Memory B cell (primary cell): ENCODE measurements at regions not wholly inside any gene's neighbourhood (a gene's known extent, or its start where the extent isn't known, plus 50 kb on each side); places are given as distances from the start of the nearest gene placed in this dataset.

Experiments used
- ATAC-seq: fragments of 150-1000 bp; cut with Tn5 transposase; 2 replicates; pipeline ENCODE4 v1.10.0; 2021; ENCODE audit warnings: low read depth, mild to moderate bottlenecking, moderate library complexity
- DNase-seq, 2 donors: peaks; one replicate each; pipeline ENCODE4 v3.0.0; 2022; ENCODE audit warnings: low spot score in 2 of 2
- H3K27ac Mint-ChIP-seq: one replicate; pipeline ENCODE4 v1.8.0; 2022; ENCODE audit warnings: mild to moderate bottlenecking, moderate library complexity, mixed read lengths
- H3K27me3 Mint-ChIP-seq: one replicate; pipeline ENCODE4 v1.8.0; 2022; ENCODE audit warnings: mixed read lengths
- H3K36me3 Mint-ChIP-seq: one replicate; pipeline ENCODE4 v1.8.0; 2022; ENCODE audit warnings: mild to moderate bottlenecking, mixed read lengths
- H3K4me1 Mint-ChIP-seq: one replicate; pipeline ENCODE4 v1.8.0; 2022; ENCODE audit warnings: mixed read lengths
- H3K4me3 Mint-ChIP-seq: one replicate; pipeline ENCODE4 v1.8.0; 2022; ENCODE audit warnings: mild to moderate bottlenecking, moderate library complexity, mixed read lengths
- H3K9me3 Mint-ChIP-seq: one replicate; pipeline ENCODE4 v1.8.0; 2022; ENCODE audit warnings: mixed read lengths

- H3K27me3 Mint-ChIP-seq, result peaks cover 36% of the 10 kb centered on the region
- H3K4me3 Mint-ChIP-seq, result no peak overlapping the region
- no peak for ATAC-seq
- no peak overlapping the region for H3K27ac Mint-ChIP-seq
- no peaks in the 10 kb centered on the region for H3K9me3 Mint-ChIP-seq
- H3K36me3 Mint-ChIP-seq, result no peaks in the 10 kb centered on the region
- no peak for DNase-seq
- H3K4me1 Mint-ChIP-seq, result peaks cover 5% of the 10 kb centered on the region
These were observed 263.8 kb upstream of the TNRC6C start for GRCh38 chr17:77694391-77695363.

- peaks cover 36% of the 10 kb centered on the region for H3K27me3 Mint-ChIP-seq
- DNase-seq, result no peak
- no peak overlapping the region for H3K27ac Mint-ChIP-seq
- peaks cover 5% of the 10 kb centered on the region for H3K4me1 Mint-ChIP-seq
- no peaks in the 10 kb centered on the region for H3K36me3 Mint-ChIP-seq
- no peak for ATAC-seq
- peaks cover 1% of the 10 kb centered on the region for H3K9me3 Mint-ChIP-seq
- H3K4me3 Mint-ChIP-seq, result no peak overlapping the region
These were observed 263.1 kb upstream of the TNRC6C start for GRCh38 chr17:77695386-77695785.

GRCh38 chr17:77696151-77696720 lies 262.3 kb upstream of the TNRC6C start:
- no peak overlapping the region for H3K4me3 Mint-ChIP-seq
- peaks cover 5% of the 10 kb centered on the region for H3K4me1 Mint-ChIP-seq
- H3K36me3 Mint-ChIP-seq, result no peaks in the 10 kb centered on the region
- no peak overlapping the region for H3K27ac Mint-ChIP-seq
- peaks cover 36% of the 10 kb centered on the region for H3K27me3 Mint-ChIP-seq
- ATAC-seq (no peak), DNase-seq (no peak)
- H3K9me3 Mint-ChIP-seq, result peaks cover 6% of the 10 kb centered on the region

- Mint-ChIP-seq H3K4me3 (no peak overlapping the region), H3K4me1 (no peaks in the 10 kb centered on the region), H3K27ac (no peak overlapping the region), H3K27me3 (peaks cover 31% of the 10 kb centered on the region), H3K9me3 (peaks cover 10% of the 10 kb centered on the region), H3K36me3 (no peaks in the 10 kb centered on the region)
- ATAC-seq (no peak), DNase-seq (no peak)
These were observed 261.6 kb upstream of the TNRC6C start for GRCh38 chr17:77696721-77697460.

GRCh38 chr17:77697480-77698400 lies 260.8 kb upstream of the TNRC6C start:
- H3K4me3 Mint-ChIP-seq, result no peak overlapping the region
- ATAC-seq, result no peak
- no peaks in the 10 kb centered on the region for H3K36me3 Mint-ChIP-seq
- no peak for DNase-seq
- H3K9me3 Mint-ChIP-seq, result peaks cover 10% of the 10 kb centered on the region
- H3K27me3 Mint-ChIP-seq, result peaks cover 29% of the 10 kb centered on the region
- no peaks in the 10 kb centered on the region for H3K4me1 Mint-ChIP-seq
- H3K27ac Mint-ChIP-seq, result no peak overlapping the region

- DNase-seq, result no peak
- Mint-ChIP-seq H3K4me1 (no peaks in the 10 kb centered on the region), H3K36me3 (peaks cover 3% of the 10 kb centered on the region), H3K27ac (no peak overlapping the region), H3K4me3 (no peak overlapping the region), H3K27me3 (peaks cover 24% of the 10 kb centered on the region), H3K9me3 (peaks cover 19% of the 10 kb centered on the region)
- no peak for ATAC-seq
These were observed 259.4 kb upstream of the TNRC6C start for GRCh38 chr17:77698903-77699623.

GRCh38 chr17:77700165-77700881 lies 258.2 kb upstream of the TNRC6C start:
- peaks cover 22% of the 10 kb centered on the region for H3K9me3 Mint-ChIP-seq
- DNase-seq (no peak), ATAC-seq (no peak)
- no peak overlapping the region for H3K27ac Mint-ChIP-seq
- no peaks in the 10 kb centered on the region for H3K4me1 Mint-ChIP-seq
- H3K27me3 Mint-ChIP-seq, result peaks cover 23% of the 10 kb centered on the region
- H3K36me3 Mint-ChIP-seq, result peaks cover 5% of the 10 kb centered on the region
- no peak overlapping the region for H3K4me3 Mint-ChIP-seq

GRCh38 chr17:77701996-77702395 lies 256.5 kb upstream of the TNRC6C start:
- H3K9me3 Mint-ChIP-seq, result peaks cover 25% of the 10 kb centered on the region

GRCh38 chr17:77704048-77704815 lies 254.3 kb upstream of the TNRC6C start:
- ATAC-seq, result no peak
- Mint-ChIP-seq H3K4me1 (no peaks in the 10 kb centered on the region), H3K9me3 (peaks cover 25% of the 10 kb centered on the region), H3K27me3 (peaks cover 13% of the 10 kb centered on the region), H3K4me3 (no peak overlapping the region), H3K36me3 (peaks cover 5% of the 10 kb centered on the region), H3K27ac (no peak overlapping the region)
- no peak for DNase-seq

More at GRCh38 chr17:77701996-77702395, 256.5 kb upstream of the TNRC6C start:
- no peaks in the 10 kb centered on the region for H3K4me1 Mint-ChIP-seq
- no peak overlapping the region for H3K27ac Mint-ChIP-seq
- H3K36me3 Mint-ChIP-seq, result peaks cover 5% of the 10 kb centered on the region
- DNase-seq (no peak), ATAC-seq (peak; percentile 17)
- H3K4me3 Mint-ChIP-seq, result no peak overlapping the region
- H3K27me3 Mint-ChIP-seq, result peaks cover 16% of the 10 kb centered on the region

GRCh38 chr17:77706938-77707337 lies 251.6 kb upstream of the TNRC6C start:
- H3K27me3 Mint-ChIP-seq, result peaks cover 14% of the 10 kb centered on the region
- DNase-seq (no peak), ATAC-seq (no peak)
- no peak overlapping the region for H3K4me3 Mint-ChIP-seq
- peaks cover 5% of the 10 kb centered on the region for H3K36me3 Mint-ChIP-seq
- H3K9me3 Mint-ChIP-seq, result peaks cover 15% of the 10 kb centered on the region
- no peaks in the 10 kb centered on the region for H3K4me1 Mint-ChIP-seq
- H3K27ac Mint-ChIP-seq, result no peak overlapping the region

GRCh38 chr17:77707546-77707945 lies 251.0 kb upstream of the TNRC6C start:
- no peak for ATAC-seq
- peaks cover 5% of the 10 kb centered on the region for H3K36me3 Mint-ChIP-seq
- peaks cover 14% of the 10 kb centered on the region for H3K27me3 Mint-ChIP-seq
- no peaks in the 10 kb centered on the region for H3K4me1 Mint-ChIP-seq
- peaks cover 15% of the 10 kb centered on the region for H3K9me3 Mint-ChIP-seq
- no peak overlapping the region for H3K27ac Mint-ChIP-seq
- H3K4me3 Mint-ChIP-seq, result no peak overlapping the region
- no peak for DNase-seq

- Mint-ChIP-seq H3K36me3 (peaks cover 5% of the 10 kb centered on the region), H3K27me3 (peaks cover 14% of the 10 kb centered on the region), H3K9me3 (peaks cover 15% of the 10 kb centered on the region), H3K27ac (no peak overlapping the region), H3K4me1 (no peaks in the 10 kb centered on the region), H3K4me3 (no peak overlapping the region)
- DNase-seq, result no peak
- ATAC-seq, result no peak
These were observed 250.5 kb upstream of the TNRC6C start for GRCh38 chr17:77708049-77708448.
